ENCODE measurements at regions not wholly inside any gene's neighbourhood (a gene's known extent, or its start where the extent isn't known, plus 50 kb on each side); places are given as distances from the start of the nearest gene placed in this dataset.
A peak's percentile ranks its signal among the peaks of the same experiment; 100 is the strongest.

DNA sequence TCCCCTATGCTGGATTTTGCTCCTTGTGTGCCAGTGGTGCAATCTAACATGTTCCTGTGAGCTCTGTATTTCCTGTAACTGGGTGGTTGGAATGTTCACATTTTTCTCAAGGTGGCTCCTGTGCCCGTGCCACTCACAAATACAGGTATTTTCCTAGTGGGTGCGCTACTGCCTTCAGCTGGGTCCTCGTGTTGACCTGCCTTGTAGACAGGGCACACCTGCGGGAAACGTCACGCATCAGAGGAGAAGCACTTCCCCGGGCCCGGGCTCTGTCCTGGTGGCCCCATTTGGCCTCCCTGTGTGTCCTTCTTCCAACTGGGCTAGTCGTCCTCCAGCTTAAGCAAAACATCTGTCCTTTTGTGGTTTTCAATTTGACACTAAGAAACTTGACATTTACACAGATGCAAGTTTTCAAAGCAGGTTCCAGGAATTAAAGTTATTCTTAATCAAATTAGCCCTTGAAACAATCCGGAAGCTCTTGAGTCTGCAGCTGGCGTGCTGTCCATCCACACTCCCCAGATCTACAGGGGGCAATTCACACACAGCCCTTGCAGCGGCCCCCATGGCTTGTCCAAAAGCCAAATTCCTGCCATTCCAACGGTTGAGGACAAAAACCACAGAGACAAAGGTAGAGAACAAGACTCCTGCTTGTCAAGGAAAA, 275.1 kb downstream of the CDC5L start:
- no peak for DNase-seq (ENCODE audit: low spot score)

DNA sequence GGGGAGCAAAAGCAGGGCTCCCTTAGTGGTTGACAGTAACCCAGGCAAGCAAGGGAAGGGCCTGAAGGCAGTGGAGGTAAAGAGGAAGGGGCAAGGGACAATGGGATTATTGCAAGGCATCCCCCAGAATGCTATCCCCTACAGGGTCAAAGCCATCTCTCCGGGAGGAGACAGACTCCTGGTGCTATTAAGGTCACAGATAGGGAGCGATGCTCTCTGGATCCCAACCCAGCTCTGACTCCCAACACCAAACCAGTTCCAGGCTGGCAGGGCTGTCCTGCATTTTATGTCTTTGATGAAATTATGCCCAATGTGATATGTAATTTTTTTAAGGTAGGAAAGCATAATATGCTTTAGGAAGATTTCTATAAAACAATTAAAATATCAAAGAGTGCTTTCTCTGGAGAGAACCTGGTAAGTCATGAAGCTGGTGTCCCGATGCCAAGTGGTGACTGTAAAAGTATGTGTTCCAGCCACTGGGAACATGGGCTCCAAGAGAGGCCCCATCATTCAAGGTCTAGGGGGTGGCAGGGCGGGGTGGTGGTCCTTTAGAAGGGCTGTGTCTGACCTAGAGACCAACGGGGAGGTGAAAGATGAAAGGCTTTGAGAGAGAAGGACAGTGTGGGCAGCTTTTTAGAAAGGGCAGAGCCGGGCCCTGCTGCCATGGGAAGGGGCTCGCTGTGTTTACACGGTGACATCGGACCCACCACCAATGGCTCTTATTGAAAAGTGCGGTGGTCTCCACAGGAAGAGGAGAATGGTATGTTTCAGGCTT, 276.5 kb downstream of the CDC5L start:
- no peak for DNase-seq (ENCODE audit: low spot score)

DNA sequence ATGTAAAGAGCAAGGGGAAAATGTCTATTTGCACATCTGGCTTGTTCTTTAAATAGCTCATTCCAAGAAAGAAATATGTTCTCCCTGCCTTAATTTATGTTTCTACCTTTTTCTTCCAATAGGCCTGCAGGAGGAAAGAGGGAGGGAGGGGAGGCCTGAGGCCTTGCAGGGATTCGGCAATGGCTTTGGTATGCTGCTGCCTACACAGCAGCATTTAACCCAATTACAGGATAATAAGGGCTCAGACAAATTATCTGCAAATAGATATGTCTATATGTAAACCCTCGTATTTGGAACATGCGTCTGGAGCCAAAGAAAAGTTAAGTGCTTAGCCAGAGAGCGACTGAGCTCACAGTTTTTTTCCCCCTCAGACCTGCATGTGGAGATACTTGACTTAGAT, 277.2 kb downstream of the CDC5L start:
- DNase-seq (ENCODE audit: low spot score), result no peak

DNA sequence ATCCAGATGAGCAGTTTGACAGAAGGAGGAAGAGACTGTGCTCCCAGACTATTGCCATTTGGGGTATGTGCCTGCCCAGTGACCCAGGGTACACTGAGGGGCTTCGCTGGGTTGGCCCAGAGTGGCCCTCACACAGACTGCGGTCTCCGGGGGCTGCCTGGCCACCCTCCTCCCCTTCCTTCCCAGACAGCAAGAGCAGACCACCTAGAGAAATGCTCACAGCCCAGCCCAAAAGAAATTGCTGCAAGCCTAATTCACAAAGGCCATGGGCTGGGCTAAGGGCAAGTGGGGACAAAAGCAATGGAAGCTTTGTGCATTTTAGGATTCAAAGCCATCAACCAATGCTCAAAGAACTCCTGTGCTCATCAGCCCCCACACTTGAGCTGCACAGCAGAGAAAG, 277.6 kb downstream of the CDC5L start:
- no peak for DNase-seq (ENCODE audit: low spot score)

DNA sequence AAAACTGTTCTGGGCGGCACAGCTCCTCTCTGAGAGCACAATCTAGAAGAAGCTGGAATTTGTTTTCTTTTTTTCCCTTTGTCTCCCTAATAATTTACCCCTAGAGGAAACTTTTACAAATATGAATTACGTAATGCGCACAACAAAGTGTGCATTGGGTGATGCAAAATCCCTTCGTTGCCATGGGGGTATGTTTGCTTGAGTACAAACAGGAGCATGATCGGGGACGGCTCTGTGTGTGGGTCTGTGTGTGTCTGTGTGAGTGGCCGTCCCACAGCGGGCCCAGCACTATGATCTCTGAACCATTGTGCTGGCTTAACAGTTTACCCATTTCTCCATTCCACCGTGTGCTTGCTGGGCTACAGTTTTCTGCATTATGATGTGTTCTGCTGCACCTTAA, 278.2 kb downstream of the CDC5L start:
- DNase-seq (ENCODE audit: low spot score), result no peak

DNA sequence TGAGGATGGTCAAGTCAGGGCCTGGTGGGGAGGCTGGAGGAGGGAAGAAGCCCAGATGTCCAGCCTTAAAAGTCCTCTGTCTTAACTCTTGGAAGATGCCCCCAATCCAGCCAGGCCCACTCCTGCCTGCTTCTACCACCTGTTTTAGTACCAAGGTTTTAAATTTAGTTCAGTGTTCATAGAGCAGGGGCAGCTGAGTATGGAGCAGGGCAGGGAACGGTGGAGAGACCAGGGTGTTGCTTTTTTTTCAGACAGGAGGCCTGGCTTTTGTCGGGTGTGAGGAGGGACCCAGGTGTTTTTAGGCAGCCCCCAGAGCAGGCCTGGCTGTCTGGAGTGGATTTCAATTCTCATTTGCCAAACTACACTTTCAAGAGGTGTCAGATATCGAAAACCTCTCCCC, 278.8 kb downstream of the CDC5L start:
- no peak for DNase-seq (ENCODE audit: low spot score)

DNA sequence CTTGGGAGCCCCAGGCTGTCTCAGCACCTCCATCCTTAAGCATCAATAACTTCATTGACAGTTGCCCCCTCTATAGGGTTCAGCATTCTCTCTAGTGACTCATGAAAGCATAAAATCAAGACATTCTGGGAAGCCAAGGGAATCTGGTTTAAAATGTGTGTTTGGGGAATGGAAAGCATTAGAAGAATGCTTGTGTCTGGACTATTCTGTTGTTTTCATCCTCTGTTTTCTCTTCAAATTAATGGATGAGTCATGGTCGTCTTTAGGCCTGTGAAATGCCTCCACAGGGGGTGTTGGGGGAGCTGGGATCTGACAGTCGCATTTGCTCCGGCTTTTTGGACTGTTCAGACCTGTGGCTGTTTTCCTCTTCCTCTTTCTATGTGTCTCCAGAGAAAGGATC, 279.7 kb downstream of the CDC5L start:
- no peak for DNase-seq (ENCODE audit: low spot score)

DNA sequence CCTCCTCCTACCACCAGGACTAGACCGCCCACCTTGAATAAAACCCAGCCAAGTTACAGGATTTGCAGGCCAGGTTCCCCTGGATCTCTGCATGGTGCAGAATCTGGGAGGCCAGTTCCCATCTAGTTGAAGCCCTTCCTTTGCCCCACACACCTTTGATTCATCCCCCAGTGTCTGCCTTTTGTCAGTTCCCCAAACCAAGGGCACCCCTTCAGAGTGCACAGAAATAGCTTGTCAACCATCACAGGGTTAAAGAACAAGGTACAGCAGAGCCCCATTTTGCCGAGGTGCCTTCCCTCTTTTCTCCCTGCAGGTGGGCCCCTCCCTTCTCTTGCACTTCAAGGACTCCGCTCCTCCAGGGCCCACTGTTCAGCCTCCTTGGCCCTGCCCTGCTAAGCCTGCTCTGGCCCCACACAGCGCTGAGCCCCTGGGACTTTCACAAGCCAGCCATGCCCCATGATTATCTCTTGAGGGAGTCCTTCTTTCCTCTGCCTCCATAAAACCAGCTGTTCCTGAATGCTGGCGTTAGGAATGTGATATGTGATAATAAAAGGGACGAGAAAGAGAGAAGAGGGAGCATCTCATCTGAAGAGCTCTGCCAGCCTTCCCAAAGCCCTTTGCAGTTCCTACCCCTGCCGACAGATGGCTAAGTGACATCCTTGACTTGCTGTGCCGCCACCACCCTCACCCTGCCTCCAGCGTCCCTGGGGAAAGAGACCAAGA, 280.3 kb downstream of the CDC5L start:
- DNase-seq (ENCODE audit: low spot score), result peak; percentile 48

DNA sequence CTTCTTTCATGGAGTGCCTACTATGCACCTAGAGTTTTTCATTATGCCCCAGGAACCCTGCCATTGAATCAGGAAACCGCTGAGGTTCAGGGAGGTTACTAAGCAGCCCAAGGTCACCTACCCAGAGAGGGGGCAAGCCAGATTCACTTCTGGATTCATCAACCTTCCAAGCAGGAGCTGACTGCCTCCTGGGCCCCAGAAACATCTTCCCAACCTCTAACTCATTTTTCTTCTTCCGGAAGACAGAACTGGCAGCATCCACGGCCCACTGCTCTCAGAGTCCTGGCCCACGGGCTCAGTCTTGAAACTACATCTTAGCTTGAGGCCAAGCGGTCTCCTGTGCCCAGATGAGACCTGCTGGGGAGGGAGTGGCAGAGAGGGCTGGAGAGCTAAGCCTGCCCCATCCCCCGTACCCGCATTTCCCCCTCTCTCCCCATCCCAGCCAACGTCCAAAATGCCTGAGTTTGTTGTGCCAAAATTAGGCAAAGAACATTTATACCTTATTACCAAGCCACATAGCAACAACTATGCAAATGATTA, 281.0 kb downstream of the CDC5L start:
- DNase-seq (ENCODE audit: low spot score), result no peak

DNA sequence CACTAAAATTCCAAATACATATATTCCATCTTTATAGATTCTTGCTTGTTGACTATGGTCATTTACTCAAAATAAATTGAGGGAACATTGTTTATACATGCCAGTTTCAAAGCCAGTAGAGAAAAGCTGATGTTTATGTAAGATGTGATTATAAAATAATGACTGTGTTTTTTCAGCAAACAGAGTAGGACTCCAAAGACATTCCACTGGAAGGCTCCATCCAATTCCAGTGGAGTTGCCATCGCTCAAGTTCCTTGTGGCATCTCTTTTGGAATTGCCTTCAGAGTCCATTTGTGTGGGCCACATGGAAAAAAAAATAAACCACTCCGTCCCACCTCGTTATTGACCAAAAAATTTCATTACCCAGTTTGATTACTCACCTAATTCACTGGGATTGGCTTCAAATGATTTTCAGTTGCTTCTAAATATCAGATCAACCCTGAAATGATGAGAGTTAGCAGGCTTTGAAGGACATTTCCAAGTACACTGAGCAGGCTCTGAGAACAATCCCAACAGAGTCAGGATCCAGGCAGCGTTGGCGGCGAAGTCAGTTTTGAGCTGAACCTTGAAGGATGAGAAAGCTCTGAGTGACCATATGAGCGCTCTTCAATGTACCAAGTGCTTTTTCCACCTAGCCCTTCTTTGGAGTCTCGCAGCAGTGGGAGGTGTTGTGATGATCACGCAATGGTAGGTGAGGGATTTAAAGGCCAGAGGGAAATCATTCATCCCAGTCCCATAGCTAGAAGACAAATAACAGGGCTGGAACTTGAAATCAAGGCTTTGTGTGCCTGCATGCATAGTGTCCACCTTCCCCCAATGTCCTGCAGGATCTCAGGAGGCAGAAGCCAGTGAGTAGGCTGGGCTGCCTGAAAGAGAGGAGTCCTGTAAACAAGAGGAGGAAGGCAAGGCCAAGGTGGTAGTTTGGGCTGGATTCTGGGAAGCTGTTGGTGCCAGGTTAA, 281.7 kb downstream of the CDC5L start:
- no peak for DNase-seq (ENCODE audit: low spot score)

DNA sequence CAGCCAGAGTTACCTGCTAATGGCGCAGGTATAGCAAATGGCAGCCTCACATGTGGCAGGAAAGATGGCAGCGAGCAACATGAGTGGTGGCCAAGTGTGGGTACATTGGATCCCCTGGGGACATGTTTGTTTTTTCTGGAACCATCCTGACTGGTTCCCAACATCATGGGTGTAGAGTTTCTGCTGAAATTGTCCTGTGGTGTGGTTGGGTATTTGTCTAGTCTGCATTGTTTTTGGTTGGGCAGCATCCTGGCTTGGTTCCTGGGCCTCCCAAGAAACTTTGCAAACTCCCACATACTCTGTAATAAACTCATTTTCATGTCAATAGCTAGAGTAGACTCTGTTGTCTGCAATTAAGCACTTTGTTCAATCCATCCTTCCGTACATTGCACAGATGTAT, 282.6 kb downstream of the CDC5L start:
- no peak for DNase-seq (ENCODE audit: low spot score)

DNA sequence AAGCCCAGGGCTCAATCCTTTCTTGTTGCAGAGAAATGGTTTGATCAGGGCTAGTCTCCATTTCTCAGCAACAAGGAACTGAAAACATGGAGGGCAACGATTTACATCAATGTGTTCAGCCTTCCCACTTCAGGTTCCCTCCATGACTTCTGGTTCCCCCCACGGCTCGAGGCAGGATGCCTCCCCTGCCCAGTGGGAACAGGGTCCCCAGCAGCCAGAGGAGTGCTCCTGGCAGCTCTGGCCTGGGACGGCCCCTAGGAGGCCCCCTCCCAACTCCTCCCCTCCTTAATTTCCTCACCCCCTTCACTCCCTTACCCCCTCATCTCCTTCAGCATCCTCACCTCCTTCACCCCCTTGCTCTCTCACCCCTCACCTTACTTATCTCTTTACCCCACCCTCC, 283.8 kb downstream of the CDC5L start:
- no peak for DNase-seq (ENCODE audit: low spot score)

DNA sequence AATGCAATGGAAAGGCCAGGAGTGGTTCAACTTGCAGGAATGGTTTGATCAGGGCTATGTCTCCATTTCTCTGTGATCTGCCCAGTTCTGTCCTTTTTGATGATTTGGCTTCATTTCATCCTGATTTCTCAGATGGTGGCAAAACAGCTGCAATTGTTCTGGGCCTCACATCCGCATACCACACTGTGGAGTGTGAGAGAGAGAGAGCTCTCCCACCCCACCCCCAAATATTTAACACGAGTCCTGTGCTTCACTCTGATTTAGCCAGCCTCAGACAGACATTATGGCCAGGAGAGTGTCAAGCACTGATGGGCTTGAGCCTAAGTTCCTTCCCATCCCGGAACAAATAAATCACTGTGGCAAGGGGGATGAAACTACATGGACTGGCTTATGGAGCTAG, 284.6 kb downstream of the CDC5L start:
- no peak for DNase-seq (ENCODE audit: low spot score)

DNA sequence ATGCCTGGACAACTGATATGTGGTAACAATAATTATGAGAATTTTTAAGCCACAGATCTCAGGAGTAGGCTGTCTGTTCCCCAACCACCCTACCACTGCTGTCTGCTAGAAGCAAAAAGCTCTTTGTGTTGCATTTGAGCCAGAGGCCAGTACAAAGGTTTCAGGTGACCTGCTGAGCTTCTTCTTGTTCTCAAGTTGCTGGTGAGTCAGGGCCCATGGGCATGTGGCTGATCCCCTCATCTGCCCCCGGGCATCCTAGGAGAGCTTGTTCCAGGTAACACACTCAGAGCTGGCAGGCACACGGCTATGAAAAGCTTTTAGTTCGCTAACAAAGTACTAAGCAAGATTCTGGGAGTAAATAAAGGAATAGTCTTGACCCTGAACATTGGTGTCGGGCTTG, 285.3 kb downstream of the CDC5L start:
- DNase-seq (ENCODE audit: low spot score), result no peak

DNA sequence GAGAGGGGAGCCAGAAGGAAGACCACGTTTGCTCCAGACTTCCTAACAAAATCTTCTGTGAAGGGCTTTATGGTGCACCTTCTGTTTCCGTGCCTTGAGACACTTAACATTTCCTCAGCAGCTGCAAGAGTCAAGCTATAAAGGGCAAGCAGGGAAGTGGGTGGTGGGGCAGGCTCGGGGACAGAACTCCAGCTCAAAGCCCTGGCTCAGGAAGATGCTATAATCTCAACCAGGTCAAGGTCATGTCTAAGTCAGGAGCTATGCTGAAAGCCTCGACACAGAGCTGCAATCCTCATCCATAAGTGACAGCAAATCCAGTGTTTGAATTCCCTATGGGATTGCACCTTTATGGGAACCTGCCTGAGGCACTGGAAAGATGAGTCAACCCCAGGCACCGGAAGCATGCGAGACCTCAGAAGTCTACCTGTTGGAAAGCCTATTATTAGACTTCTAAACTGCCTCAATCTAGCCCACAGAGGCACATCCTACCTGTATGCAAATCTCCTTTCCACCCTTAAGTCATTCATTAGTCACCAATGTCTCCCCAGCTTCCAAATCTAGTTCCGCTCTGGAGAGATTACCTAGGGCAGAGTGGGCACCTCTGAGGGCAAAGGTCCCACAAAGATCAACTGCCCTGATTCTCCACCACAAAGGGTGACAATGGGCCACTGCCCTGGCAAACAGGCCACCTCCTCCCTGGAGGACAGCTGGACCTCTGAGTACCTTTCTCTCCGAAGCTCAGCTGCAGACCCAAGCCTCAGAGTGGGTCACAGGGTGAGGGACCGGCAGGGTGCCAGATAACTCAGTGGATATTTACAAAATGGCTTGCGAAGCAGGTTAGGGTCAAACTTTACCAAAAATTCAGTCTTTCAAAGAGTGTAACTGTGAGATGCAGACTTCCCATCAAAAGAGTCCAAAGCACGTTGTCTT, 287.0 kb downstream of the CDC5L start:
- no peak for DNase-seq (ENCODE audit: low spot score)

DNA sequence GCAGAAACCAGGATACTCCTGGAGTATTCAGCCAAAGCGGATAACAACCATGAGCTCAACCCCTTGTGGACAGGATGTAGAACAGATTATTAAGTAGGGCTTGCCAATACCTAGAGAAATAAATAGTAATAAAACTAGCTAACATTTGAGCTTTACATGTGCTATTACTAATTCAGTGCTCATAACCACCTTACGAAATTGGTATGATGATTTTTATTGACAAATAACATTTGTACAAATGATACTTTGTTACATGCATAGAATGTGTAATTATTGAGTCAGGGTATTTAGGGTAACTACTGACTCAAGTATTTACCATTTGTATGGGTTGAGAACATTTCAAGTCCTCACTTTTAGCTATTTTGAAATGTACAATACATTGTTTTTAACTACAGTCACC, 287.9 kb downstream of the CDC5L start:
- DNase-seq (ENCODE audit: low spot score), result no peak

DNA sequence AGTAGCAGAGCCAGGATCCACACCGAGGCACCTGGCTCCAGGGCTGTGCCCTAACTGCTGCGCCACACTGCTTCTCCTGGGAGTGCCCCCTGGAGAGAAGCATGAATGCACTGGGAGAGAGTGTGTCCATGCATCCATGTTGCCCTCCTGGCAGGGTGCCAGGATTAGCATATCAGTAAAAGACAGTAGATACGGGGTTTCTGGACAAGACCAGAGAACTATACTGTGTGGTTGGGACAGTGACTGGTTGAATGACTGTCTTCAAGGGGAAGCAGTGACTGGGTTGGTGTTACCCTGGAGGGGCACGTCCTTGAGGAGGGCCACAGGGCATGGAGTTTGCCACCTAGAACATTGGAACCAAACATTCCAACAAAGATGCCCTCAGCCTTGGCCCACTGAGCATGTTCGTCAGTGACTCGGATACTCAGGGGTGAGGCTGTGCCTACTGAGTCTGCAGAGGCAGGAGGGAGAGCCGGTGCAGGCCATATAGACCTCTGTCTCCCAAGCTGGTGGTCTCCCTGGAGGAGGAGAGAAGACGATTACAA, 288.8 kb downstream of the CDC5L start:
- DNase-seq (ENCODE audit: low spot score), result no peak

DNA sequence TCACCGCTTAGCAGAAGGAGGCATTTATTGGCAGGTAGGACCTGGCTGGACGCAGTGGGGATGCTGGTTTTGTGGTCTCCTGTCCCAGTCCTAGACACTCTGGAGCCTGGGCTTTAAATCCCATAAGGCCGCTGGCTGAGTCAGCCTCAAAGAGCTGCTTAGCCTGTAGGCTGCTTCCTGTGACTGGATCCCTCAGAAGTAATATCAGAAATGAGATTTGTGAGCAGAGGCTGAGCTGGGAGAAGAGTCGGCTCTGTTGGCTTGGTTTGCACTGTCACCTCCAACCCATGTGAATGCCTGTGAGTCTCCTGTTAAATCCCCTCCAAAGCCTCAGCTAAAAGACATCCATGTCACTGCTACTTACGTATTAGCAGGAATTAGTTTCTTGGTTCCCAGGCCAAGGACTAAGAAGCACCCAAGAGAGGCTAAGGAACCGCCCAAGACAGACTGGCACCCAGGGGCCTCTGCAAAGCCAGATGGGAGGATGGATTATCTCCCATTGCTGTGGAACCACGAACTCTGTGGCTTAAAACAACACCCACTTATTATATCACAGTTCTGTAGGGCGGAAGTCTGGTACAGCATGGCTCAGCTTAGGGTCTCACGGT, 289.4 kb downstream of the CDC5L start:
- DNase-seq (ENCODE audit: low spot score), result no peak

DNA sequence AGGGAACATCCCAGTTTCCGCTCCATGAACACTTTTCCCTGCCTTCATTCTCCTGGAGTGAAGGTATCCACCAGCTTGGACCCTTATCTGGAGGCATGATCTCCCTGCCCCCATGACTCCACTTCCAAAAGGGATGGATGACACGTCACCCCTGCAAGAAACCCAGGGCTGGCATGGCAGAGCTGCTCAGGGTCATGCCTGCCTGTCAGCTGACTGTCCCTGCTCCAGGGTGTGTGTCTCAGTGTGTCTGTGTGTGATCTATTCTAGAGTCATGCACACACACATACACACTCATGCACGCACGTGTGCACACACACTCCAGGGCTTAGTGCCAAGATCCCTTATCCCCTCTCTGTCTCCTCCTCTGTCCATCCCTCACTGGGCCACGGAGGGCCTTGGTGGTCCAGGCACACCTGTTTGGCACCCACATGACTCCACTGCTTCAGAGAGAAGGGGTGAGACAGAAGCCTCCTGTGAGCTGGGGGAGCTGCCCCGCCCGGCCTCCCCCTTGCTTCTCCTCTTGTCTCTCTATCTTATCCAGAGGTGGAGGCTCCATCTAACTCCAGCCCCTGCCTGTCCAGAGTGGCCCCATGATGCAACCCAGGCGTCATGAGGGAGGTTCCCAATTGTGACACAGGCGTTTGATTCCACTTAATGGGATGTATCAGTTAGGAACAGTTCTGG, 290.9 kb downstream of the CDC5L start:
- DNase-seq (ENCODE audit: low spot score), result no peak
